AG04449 (cell line): ENCODE measurements at regions not wholly inside any gene's neighbourhood (a gene's known extent, or its start where the extent isn't known, plus 50 kb on each side); places are given as distances from the start of the nearest gene placed in this dataset.

Source experiments
- CTCF ChIA-PET: fragments of 350-600 bp; formaldehyde crosslinking; extraction: SDS; loops from one replicate; lab custom pipeline; 2021; ENCODE audit warnings: antibody characterized with exemption; lab: Yijun Ruan, JAX
- POLR2A ChIA-PET: fragments of 400-600, 350-600 bp; formaldehyde crosslinking; extraction: SDS; loops from one replicate; lab custom pipeline; 2020; ENCODE audit warnings: antibody characterized with exemption, inconsistent platforms; lab: Yijun Ruan, JAX
- DNase-seq: peaks from one replicate; pipeline ENCODE4 v3.0.0-alpha.2; 2010; ENCODE audit warnings: low read depth, low spot score
- H3K4me3 ChIP-seq: 2 replicates; pipeline ENCODE4 v1.5.1; 2011; ENCODE audit warnings: low read depth, mild to moderate bottlenecking, control low read depth, low read length
- CTCF ChIP-seq: IDR thresholded peaks from one replicate; pipeline ENCODE4 v1.5.1; 2011; ENCODE audit warnings: mild to moderate bottlenecking, moderate library complexity, low read length, control low read depth, inconsistent platforms; ENCODE audit not compliant: insufficient read depth; ENCODE audit errors: missing control alignments

DNA sequence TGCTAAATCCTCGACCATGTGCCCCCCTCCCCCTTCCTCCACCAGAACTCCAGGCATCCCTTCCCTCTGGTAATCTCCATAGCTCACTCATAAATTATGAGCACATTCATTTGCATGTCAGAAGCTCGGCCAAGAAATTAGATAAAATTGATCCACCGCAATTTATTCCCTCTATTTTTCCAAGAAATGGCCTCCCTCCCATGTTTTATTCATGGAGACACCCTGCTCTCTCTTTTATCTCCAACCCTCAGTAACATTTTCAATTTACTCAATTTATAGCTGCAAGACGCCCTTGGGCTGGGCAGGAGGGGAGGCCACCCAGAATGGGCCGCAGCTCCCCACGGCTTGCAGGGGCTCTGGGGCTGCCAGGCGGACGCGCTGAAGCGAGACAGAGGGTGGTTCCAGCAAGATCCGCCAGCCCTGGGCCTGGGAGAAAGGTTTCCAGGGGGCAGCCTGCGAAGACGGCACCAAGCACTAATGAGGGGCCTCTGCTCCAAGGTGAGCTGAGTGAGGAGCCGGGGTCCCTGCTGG, 54.7 kb upstream of the ZNF423 start:
- CTCF ChIA-PET, result interaction anchor here (1.1 to 2.7 kb wide), 2 partner anchors 12 to 301 kb away, joined by 3 to 12 read pairs; no protein-coding TSS in a partner anchor
- TF ChIP-seq CTCF, result no peak

GRCh38 chr16:49911430-49911829, 55.5 kb upstream of the ZNF423 start:
- POLR2A ChIA-PET, result no interaction called here
- TF ChIP-seq CTCF, result no peak
- H3K4me3 ChIP-seq, result no peak overlapping the region
- no peak for DNase-seq
- CTCF ChIA-PET, result interaction anchor here (2.7 kb wide), 1 partner anchor 11 kb away, joined by 12 read pairs; no protein-coding TSS in a partner anchor

More for the DNA sequence above, 54.7 kb upstream of the ZNF423 start:
- DNase-seq, result no peak
- H3K4me3 ChIP-seq, result no peak overlapping the region
- POLR2A ChIA-PET, result no interaction called here

DNA sequence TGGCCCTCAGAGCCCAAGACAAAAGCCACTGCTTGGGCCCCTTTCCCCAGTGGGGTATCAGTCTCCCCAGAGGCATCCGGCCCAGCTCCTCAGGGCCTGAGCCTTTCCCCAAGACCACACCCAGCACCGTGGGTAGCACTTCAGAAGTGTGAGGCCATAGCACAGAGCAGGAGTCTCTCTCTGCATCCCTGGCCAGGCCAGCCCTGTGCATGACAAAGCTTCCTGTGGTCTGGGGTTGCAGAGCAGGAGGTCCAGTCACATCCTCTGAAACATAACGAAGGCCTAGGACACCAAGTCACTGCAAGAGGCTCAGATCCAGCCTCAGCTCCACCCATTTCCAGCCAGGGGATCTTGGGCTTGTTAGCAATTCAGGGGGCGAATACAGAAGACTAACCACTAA, 56.8 kb upstream of the ZNF423 start:
- ChIA-PET CTCF (interaction anchor here (2.7 kb wide), 1 partner anchor 10 kb away, joined by 12 read pairs; no protein-coding TSS in a partner anchor), POLR2A (no interaction called here)
- no peak for TF ChIP-seq CTCF
- no peak for DNase-seq
- no peak overlapping the region for H3K4me3 ChIP-seq

- CTCF ChIA-PET, result no interaction called here
- H3K4me3 ChIP-seq, result no peak overlapping the region
- no peak for TF ChIP-seq CTCF
- DNase-seq, result no peak
- POLR2A ChIA-PET, result no interaction called here
These were observed 57.8 kb upstream of the ZNF423 start for GRCh38 chr16:49913720-49914119.

- POLR2A ChIA-PET, result no interaction called here
- no peak overlapping the region for H3K4me3 ChIP-seq
- no peak for DNase-seq
- TF ChIP-seq CTCF, result no peak
- CTCF ChIA-PET, result no interaction called here
These were observed 58.7 kb upstream of the ZNF423 start for GRCh38 chr16:49914657-49915056.

DNA sequence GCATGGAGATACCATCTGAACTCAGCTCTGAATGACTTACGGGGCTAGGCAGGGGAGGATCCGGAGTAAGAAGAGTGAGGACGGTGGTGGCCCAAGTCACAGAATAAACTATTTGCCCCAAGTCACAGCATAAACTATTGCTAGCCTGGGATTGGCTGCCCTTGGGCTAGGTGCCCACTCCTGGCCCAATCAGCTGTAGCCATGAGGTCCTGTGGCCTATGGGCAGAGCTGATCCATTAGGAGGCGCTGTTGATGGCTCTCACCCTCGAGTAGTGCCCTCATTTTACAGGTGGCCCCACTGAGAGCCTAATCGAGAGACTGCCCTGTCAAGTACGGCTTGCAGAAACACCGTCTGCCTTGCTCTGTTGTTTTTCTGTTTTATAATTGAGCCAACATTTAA, 62.3 kb upstream of the ZNF423 start:
- CTCF ChIA-PET, result no interaction called here
- DNase-seq, result no peak
- no peak for TF ChIP-seq CTCF
- POLR2A ChIA-PET, result no interaction called here
- H3K4me3 ChIP-seq, result no peak overlapping the region
